SU-DHL-6 (cell line): ENCODE measurements at regions not wholly inside any gene's neighbourhood (a gene's known extent, or its start where the extent isn't known, plus 50 kb on each side); places are given as distances from the start of the nearest gene placed in this dataset.

Experiments
- H2AFZ ChIP-seq: fragments of 200-600 bp; sonication (generic); 2 replicates; pipeline ENCODE4 v1.6.1; 2014; ENCODE audit warnings: low read depth, mild to moderate bottlenecking, moderate library complexity, mixed read lengths, antibody characterized with exemption, low read length; ENCODE audit not compliant: severe bottlenecking
- H3F3A ChIP-seq: fragments of 200-600 bp; shearing (Covaris generic); 2 replicates; pipeline ENCODE4 v1.6.0; 2016; ENCODE audit warnings: antibody characterized with exemption, mild to moderate bottlenecking; ENCODE audit not compliant: insufficient read depth
- H3K27ac ChIP-seq: fragments of 200-600 bp; sonication (generic); 2 replicates; pipeline ENCODE4 v1.5.1; 2016; ENCODE audit warnings: low read depth, mild to moderate bottlenecking, low read length, moderate library complexity, mixed read lengths
- H3K27me3 ChIP-seq: fragments of 200-600 bp; sonication (generic), shearing (Covaris generic); 2 replicates; pipeline ENCODE4 v1.6.0; 2014; ENCODE audit warnings: mild to moderate bottlenecking, low read length
- H3K36me3 ChIP-seq: fragments of 200-600 bp; sonication (generic); 2 replicates; pipeline ENCODE4 v1.6.1; 2014; ENCODE audit warnings: mild to moderate bottlenecking, low read length, mixed read lengths
- H3K4me2 ChIP-seq: fragments of 300-600, 200-600 bp; shearing (Covaris generic), sonication (generic); 2 replicates; pipeline ENCODE4 v1.6.0; 2014; ENCODE audit warnings: low read length, low read depth, mild to moderate bottlenecking; ENCODE audit not compliant: poor library complexity, severe bottlenecking
- H3K4me3 ChIP-seq: fragments of 200-600 bp; sonication (generic); 2 replicates; pipeline ENCODE4 v1.5.1; 2014; ENCODE audit warnings: antibody characterized with exemption, low read length, mild to moderate bottlenecking, mixed read lengths; ENCODE audit not compliant: insufficient read depth, poor library complexity, severe bottlenecking
- H3K79me2 ChIP-seq: fragments of 200-600 bp; sonication (generic); 2 replicates; pipeline ENCODE4 v1.6.1; 2014; ENCODE audit warnings: mild to moderate bottlenecking, low read length, moderate library complexity; ENCODE audit not compliant: insufficient read depth
- H3K9ac ChIP-seq: fragments of 200-600 bp; sonication (generic); 2 replicates; pipeline ENCODE4 v1.7.0; 2014; ENCODE audit warnings: mild to moderate bottlenecking, low read length
- H3K9me2 ChIP-seq: fragments of 200-600 bp; sonication (generic); replicated peaks from 2 replicates; pipeline ENCODE4 v1.6.1; 2014; ENCODE audit warnings: low read length; ENCODE audit not compliant: insufficient read depth
- H3K9me3 ChIP-seq: fragments of 200-600 bp; sonication (generic); 2 replicates; pipeline ENCODE4 v1.6.1; 2014; ENCODE audit warnings: low read length, mixed read lengths; ENCODE audit not compliant: insufficient read depth
- H4K20me1 ChIP-seq: fragments of 200-600 bp; sonication (generic); 2 replicates; pipeline ENCODE4 v1.6.1; 2014; ENCODE audit warnings: low read depth, mild to moderate bottlenecking, antibody characterized with exemption, low read length, moderate library complexity, mixed read lengths
- CTCF ChIP-seq: fragments of 200-600 bp; sonication (generic); IDR thresholded peaks from one replicate; pipeline ENCODE4 v1.5.1; 2017; ENCODE audit warnings: antibody characterized with exemption, mild to moderate bottlenecking, low read length, moderate library complexity; ENCODE audit not compliant: insufficient read depth, poor library complexity, severe bottlenecking
- EZH2phosphoT487 ChIP-seq: fragments of 200-600 bp; sonication (generic), shearing (Covaris generic); conservative IDR thresholded peaks from 2 replicates; pipeline ENCODE4 v1.6.1; 2018; ENCODE audit warnings: mild to moderate bottlenecking, antibody characterized with exemption, low read length, moderate library complexity, mixed read lengths

DNA sequence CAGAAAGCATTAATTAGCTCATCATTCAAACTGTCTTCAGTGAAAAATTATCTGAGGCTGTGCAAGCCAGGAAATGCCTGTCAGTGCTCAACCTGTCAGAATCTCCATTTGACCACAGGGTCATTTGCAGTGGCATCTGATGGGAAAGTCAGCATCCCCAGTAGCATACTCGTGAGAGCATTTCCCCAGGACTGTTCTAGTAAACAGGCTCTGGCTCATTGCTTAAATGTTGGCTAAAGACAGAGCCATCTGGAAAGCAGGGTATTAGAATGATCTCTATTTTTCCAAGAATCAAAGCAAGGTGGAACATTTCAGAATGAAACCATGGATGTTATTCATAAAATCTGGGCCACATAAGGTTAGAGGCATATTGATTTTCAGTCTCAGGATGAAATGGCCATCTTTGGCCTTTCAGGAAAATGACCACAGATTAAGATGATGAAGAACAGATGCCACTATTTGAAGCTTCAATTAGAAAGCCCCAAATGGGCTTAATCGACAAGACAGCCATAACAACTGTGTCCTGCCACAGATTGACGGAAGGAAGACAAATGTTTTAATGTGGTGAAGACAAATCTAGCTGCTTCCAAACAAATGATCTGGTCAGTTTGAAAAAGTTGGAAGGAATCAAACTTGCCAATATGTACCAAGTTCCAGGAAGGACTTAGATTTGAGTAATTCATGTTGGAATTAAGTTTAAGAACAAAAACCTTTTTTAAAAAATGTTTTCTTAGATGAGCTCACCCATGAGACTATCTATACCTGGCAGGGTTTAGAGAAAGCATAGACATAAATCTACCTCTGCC lies 94.0 kb upstream of the FAR2 start:
- Histone ChIP-seq H4K20me1 (no peaks in the 10 kb centered on the region), H3K79me2 (no peaks in the 10 kb centered on the region), H3K4me2 (no peak overlapping the region), H3K9me2 (no peaks in the 10 kb centered on the region), H2AFZ (no peak overlapping the region), H3K27me3 (no peaks in the 10 kb centered on the region), H3K9me3 (no peaks in the 10 kb centered on the region), H3K36me3 (no peaks in the 10 kb centered on the region), H3K9ac (no peak overlapping the region), H3K27ac (no peak overlapping the region), H3F3A (no peaks in the 10 kb centered on the region), H3K4me3 (no peak overlapping the region)
- TF ChIP-seq EZH2phosphoT487 (no peak), CTCF (no peak)

DNA sequence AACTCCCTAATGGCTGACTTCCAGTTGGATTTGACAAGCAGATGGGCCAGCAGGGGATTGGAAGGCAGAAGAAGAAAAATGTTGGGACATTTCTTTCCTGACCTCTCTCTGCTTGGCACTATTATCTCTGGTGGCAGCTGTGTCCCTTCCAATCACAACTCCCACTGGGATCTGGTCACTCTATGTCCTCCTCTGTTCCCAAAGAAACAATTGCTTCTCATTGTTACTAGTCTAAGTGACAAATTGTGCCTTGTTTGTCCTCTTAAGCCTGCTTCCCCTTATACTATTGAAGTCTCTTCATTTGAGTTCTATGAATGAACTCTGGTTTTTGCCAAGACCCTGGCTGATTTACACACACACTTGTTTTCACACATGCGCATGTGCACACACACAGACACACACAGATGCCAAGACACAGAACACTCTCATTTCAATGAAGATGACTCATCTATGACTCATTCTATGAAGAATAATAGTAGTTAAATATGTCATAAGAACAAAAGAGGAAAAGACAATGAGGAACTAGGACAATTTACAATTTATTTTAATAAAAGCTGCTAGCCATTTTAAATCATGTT lies 83.0 kb upstream of the FAR2 start:
- TF ChIP-seq EZH2phosphoT487 (no peak), CTCF (no peak)
- Histone ChIP-seq H3K9me2 (no peaks in the 10 kb centered on the region), H3K9me3 (no peaks in the 10 kb centered on the region)

DNA sequence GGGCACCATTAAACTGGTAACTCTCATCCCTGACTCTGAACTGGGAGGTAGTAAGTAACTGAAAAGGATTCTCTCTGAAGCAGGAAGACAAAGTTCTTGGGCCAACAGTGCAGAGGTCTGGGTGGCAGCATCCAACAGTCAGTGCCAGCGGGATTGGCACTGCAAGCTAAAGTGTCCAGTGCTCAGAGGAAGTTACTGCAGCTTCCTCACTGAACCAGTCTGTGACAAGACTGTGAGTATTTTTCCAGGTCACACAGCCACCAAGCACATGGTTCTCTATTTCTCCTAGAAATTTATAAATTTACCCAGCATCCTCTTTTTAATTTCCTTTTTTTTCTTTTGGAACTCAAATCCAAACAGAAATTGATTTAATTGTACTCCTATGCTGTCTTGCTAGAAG lies 81.6 kb upstream of the FAR2 start:
- H3F3A ChIP-seq: no peaks in the 10 kb centered on the region
- no peaks in the 10 kb centered on the region for H3K9me2 ChIP-seq
- no peaks in the 10 kb centered on the region for H3K36me3 ChIP-seq
- H3K27ac ChIP-seq: no peak overlapping the region
- no peaks in the 10 kb centered on the region for H4K20me1 ChIP-seq
- no peaks in the 10 kb centered on the region for H3K9me3 ChIP-seq
- H3K4me2 ChIP-seq: no peak overlapping the region
- no peak for TF ChIP-seq CTCF
- no peak for TF ChIP-seq EZH2phosphoT487
- no peaks in the 10 kb centered on the region for H3K79me2 ChIP-seq
- no peak overlapping the region for H3K9ac ChIP-seq
- no peak overlapping the region for H3K4me3 ChIP-seq
- 0 out of 2 replicates have a peak, but pooled peaks cover 2% of the 10 kb centered on the region for H3K27me3 ChIP-seq
- H2AFZ ChIP-seq: no peak overlapping the region

More for the DNA sequence above, 83.0 kb upstream of the FAR2 start:
- Histone ChIP-seq H3K27ac (no peak overlapping the region), H3K4me3 (no peak overlapping the region), H3K79me2 (no peaks in the 10 kb centered on the region), H2AFZ (no peak overlapping the region), H4K20me1 (no peaks in the 10 kb centered on the region), H3F3A (no peaks in the 10 kb centered on the region), H3K27me3 (no peaks in the 10 kb centered on the region), H3K4me2 (no peak overlapping the region), H3K36me3 (no peaks in the 10 kb centered on the region), H3K9ac (no peak overlapping the region)
